ENCODE measurements at regions not wholly inside any gene's neighbourhood (a gene's known extent, or its start where the extent isn't known, plus 50 kb on each side); places are given as distances from the start of the nearest gene placed in this dataset.

- no peak overlapping the region for H3K27ac ChIP-seq (ENCODE audit: low read depth in 2 of 2, low read length in 2 of 2)
- FAIRE-seq (peak; percentile 29), DNase-seq (peak in 2 of 5 donors; percentile 70 to 79)
- TF ChIP-seq CTCF (IDR thresholded peaks at IDR 0.05; ENCODE audit: borderline replicate concordance, extremely low read depth, insufficient read depth), result no peak
- H3K9me3 ChIP-seq (ENCODE audit: control insufficient read depth in 2 of 3, insufficient read depth in 1 of 3, low read length in 3 of 3), result no peaks in the 10 kb centered on the region
- no peak overlapping the region for H3K4me3 ChIP-seq (ENCODE audit: low read length in 3 of 3)
- H3K9ac ChIP-seq (ENCODE audit: low read length in 3 of 3), result no peak overlapping the region
- no peaks in the 10 kb centered on the region for H3K27me3 ChIP-seq (ENCODE audit: control insufficient read depth, insufficient read depth, low read length)
- H3K4me1 ChIP-seq (ENCODE audit: control insufficient read depth in 2 of 3, insufficient read depth in 2 of 3, low read depth in 1 of 3, low read length in 3 of 3), result peaks cover 0 to 3% (median 0%) of the 10 kb centered on the region in 3 donors
- intact Hi-C loops (cut with DNase I), result no loop called here
- no peaks in the 10 kb centered on the region for H3K36me3 ChIP-seq (ENCODE audit: control insufficient read depth in 2 of 3, insufficient read depth in 3 of 3, low read length in 3 of 3)
These were observed 198.5 kb upstream of the COL8A1 start for GRCh38 chr3:99439892-99440291.

DNA sequence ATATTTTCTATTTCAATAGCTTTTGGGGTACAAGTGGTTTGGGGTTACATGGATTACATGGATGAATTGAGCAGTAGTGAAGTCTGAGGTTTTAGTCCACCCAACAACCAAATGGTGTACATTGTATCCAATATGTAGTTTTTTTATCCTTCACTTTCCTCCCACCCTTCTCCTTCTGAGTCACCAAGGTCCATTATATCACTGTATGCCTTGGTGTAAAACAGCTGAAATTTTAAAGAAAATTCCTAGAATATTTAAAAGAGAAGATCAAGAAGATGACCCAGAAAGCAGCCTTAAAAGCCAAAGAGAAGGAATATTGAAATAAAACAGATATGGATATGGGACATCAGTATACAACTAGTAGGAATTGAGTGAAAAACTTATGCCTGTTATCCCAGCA, 204.2 kb upstream of the COL8A1 start:
- Histone ChIP-seq H3K27ac (ENCODE audit: low read depth in 2 of 2, low read length in 2 of 2) (no peak overlapping the region), H3K4me3 (ENCODE audit: low read length in 3 of 3) (no peak overlapping the region), H3K9ac (ENCODE audit: low read length in 3 of 3) (no peak overlapping the region), H3K36me3 (ENCODE audit: control insufficient read depth in 2 of 3, insufficient read depth in 3 of 3, low read length in 3 of 3) (no peaks in the 10 kb centered on the region), H3K27me3 (ENCODE audit: control insufficient read depth, insufficient read depth, low read length) (no peaks in the 10 kb centered on the region), H3K4me1 (ENCODE audit: control insufficient read depth in 2 of 3, insufficient read depth in 2 of 3, low read depth in 1 of 3, low read length in 3 of 3) (peaks cover 0 to 5% (median 0%) of the 10 kb centered on the region in 3 donors), H3K9me3 (ENCODE audit: control insufficient read depth in 2 of 3, insufficient read depth in 1 of 3, low read length in 3 of 3) (no peaks in the 10 kb centered on the region)
- intact Hi-C loops (cut with DNase I), result no loop called here
- no peak for TF ChIP-seq CTCF (IDR thresholded peaks at IDR 0.05; ENCODE audit: borderline replicate concordance, extremely low read depth, insufficient read depth)
- no peak for DNase-seq
- no peak for FAIRE-seq

DNA sequence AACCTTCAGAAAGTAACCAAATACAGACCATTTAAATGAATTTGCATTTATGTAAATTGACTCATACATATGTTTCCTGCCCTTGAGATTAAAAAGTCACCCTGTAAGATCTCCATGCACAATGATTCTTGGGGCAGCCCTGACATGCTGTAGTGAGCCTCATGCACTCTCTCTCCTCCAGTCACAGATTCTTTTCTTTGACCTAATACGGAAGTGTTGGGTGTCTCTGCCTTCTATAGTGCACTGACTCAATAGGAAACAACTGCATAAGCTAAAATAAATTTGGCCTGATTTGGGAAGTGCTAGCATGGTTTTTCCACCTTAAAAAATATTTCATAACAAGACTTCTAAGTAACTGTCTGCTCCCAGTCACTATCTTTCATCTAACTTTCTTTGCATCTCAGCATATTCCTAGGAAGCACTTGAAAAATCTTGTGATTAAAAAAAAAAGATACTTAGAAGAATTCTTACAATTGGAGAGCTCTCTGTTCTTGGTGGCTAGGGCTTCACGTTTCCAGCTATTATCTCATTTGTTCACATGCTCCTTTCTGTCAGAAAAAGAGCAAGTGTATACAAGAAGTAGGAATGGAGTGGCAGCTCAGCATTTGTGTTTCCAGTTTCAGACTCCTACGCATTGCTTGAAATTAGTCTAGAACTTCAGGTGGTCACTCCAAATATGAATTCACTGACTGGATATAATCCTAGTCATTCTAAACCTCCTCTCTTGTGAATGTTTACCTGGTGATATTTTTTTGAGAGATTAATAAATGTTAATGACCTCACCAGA, 207.9 kb upstream of the COL8A1 start:
- Histone ChIP-seq H3K9ac (ENCODE audit: low read length in 3 of 3) (no peak overlapping the region), H3K27me3 (ENCODE audit: control insufficient read depth, insufficient read depth, low read length) (no peaks in the 10 kb centered on the region), H3K27ac (ENCODE audit: low read depth in 2 of 2, low read length in 2 of 2) (no peak overlapping the region), H3K9me3 (ENCODE audit: control insufficient read depth in 2 of 3, insufficient read depth in 1 of 3, low read length in 3 of 3) (no peaks in the 10 kb centered on the region), H3K36me3 (ENCODE audit: control insufficient read depth in 2 of 3, insufficient read depth in 3 of 3, low read length in 3 of 3) (no peaks in the 10 kb centered on the region), H3K4me1 (ENCODE audit: control insufficient read depth in 2 of 3, insufficient read depth in 2 of 3, low read depth in 1 of 3, low read length in 3 of 3) (peaks cover 0 to 5% (median 0%) of the 10 kb centered on the region in 3 donors), H3K4me3 (ENCODE audit: low read length in 3 of 3) (no peak overlapping the region)
- intact Hi-C loops (cut with DNase I), result no loop called here
- no peak for FAIRE-seq
- DNase-seq, result no peak
- TF ChIP-seq CTCF (IDR thresholded peaks at IDR 0.05; ENCODE audit: borderline replicate concordance, extremely low read depth, insufficient read depth), result no peak

All from kidney (tissue), 13 donors.